SHP77 (cell line): ENCODE measurements at regions not wholly inside any gene's neighbourhood (a gene's known extent, or its start where the extent isn't known, plus 50 kb on each side); places are given as distances from the start of the nearest gene placed in this dataset.
"Not testable (repeated sequence)": the region's sequence is repeated elsewhere in the genome, so short reads cannot be mapped to it uniquely, and the experiment has no call there.

Source experiments
- DNase-seq, 2 experiments: peaks; one replicate each; lab custom pipeline; 2025; lab: John Stamatoyannopoulos, UW

DNA sequence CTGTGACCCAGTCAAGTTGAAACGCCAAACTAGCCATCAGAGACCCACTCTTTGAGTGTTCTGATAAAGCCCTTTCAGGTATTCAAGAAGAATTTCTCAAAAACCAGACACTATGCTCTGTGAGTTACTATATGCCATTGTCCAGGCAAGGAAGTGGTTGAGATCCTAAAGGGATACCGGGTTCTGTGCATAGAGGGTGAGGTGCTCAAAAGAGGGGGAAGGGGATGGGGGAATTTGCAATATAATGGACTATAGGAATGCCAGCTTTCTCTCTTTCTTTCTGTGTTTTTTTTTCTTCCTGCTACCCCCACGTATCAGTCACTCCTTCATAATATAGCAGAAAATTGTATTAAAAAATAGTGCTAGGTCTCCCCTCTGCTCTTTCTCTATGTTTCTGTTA, 1619.0 kb downstream of the STIM2 start:
- no peak for DNase-seq

DNA sequence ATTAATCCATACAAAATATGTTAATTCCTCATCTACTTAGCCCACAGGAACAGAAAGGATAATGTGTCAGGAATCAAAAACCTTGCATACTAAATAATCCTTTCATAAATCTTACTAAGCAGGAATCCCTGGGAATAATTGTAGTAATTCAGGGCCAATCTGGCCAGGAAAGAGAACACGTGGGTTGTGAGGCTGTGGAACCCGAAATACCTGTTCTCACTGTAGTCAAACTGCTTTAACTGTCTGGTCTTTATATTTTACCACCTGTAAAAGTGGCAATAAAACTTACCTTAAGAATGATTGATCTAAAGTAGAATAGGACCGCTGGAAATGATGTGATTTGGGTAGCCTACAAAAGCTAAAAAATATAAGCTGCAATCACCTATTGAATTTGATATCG, 1620.9 kb downstream of the STIM2 start:
- no peak for DNase-seq

DNA sequence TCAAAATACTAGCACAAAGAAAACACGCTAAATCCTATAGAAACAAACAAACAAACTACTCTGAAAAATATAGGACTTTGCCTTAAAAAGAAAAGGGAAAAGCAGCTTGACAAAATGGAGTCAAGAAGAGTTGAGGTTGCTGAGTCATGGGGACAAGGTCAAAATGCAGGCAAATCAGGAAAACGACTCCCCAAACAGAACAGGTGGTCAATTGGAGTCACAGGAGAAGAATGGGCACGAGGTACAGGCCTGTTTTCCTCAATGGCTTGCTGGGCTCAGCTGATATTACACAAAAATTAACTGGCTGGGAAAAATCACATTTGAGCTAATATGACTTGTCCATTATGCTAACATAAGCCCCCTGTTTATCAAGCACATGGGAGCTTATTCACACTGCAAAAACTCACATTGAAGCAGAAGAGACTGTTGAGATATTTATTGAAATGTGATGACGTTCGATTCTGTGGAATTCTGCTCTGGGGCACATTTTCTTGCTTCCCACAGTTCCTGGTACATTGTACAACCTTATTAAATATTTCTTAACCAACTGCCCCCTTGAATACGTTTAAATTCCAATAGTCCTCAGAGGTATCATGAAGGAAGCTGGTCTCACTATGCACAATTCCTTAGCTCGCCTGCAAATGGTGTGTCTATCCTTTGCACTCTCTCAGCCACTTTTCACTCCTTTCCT, 1622.1 kb downstream of the STIM2 start:
- DNase-seq = no peak

GRCh38 chr4:28488021-28488420, 1627.4 kb downstream of the STIM2 start:
- DNase-seq = no peak

DNA sequence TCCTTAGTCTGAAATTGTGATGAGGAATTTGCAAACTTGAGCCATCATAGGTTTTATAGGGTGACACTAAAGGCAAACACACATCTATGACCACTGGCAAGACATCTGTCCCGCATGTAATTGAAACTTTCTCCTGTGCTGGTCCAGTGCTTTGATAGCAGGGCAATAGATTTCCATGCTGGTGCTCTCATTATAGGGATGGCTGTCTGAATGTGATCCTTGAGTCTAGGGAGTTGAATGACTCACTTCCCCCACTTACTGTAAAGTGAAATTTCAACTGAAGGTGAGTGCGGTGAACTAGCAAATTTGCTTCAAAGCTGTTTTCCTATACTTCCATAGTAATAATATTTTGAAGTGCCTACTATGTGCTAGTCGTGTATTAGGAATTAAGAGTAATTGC, 1630.0 kb downstream of the STIM2 start:
- DNase-seq = no peak

DNA sequence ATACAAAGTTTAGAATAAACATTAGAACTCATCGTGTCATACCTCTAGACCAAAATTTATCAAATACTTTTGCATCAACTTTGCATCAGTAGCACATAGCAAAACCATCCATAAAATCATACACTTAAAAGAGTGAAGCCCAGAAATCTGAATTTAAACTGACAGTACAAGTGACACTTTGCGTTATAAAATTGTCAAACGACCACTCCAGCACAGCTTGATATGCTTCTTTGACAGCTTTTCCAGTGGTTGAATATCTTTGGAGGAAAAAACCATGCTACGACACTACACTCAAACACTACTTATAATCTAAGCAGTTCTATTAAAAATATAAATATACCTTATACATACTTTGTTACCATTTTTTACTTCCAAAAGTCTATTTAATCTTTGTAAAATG, 1644.4 kb downstream of the STIM2 start:
- DNase-seq = no peak

GRCh38 chr4:28508636-28509035, 1648.0 kb downstream of the STIM2 start:
- no peak for DNase-seq

DNA sequence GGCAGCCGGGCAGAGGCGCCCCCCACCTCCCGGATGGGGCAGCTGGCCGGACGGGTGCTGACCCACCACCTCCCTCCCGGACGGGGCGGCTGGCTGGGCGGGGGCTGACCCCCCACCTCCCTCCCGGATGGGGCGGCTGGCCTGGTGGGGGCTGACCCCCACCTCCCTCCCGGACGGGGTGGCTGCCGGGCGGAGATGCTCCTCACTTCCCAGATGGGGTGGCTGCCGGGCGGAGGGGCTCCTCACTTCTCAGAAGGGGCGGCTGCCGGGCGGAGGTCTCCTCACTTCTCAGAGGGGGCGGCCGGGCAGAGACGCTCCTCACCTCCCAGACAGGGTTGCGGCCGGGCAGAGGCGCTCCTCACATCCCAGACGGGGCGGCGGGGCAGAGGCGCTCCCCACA, 1654.1 kb downstream of the STIM2 start:
- DNase-seq = not testable (repeated sequence)

DNA sequence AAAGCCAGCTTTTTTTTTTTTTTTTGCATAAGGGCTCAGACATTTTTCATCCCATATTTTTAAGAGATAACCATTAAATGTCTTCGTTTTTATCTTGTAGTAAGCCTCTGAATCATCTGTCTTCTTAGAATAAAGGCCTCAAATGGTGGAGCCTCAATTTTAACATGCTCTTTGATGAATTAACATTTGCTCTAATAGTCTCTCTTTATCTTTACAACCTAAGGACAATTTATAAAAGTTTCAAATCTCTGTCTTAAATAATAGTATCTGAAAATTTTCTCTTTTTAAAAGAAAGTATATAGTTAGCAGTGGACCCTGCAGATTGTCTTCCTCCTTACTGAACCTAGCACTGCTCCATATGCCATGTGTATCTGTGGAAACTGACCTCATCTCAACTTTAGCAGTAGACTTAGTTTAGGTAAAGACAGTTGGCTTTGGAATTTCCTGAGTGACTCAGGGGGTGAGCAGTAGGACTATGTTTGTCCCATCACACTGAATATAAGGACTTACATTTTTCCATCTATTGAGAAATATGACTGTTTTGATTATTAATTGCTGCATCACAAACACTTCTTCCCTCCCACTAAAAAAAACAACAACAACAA, 1658.0 kb downstream of the STIM2 start:
- no peak for DNase-seq

DNA sequence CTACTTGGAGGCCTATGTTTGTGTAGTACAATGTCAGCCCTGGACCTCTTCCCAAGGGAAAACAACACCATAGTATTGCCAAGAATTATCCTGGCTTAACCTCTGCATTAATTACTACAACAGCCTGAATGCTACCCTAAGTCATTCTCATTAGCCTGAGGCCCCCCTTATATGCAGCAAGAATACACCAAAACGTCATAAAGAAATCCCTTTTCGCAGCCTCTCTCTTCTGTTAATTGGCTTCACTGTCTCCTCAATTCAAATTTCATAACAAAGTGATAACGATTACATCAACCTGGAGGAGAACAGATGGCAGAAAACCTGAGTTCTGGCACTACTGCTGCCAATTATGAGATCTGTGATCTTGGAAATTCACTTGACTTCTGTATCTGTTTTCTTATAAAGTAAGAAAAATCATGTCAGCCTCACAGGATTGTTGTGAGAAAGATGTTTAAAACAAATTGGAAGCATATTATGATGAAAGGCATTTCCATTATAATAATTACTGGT, 1663.1 kb downstream of the STIM2 start:
- no peak for DNase-seq

DNA sequence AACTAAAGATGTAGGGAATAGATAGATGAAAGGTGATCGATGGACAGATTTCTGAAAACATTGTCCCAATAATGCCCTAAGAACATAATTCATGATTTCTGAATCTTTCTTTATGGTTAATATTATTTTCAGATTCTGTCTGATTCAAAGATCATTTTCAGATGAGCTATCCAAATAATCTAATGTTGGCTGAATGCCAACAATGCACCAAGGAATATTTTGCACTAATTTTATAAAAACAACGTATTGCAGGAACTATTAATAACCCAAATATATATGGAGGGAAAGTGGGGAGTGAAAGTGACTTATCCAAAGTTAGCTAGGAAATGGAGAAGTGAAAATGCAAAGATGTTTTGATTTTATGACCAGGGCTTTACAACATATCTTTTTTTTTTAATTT, 1675.5 kb downstream of the STIM2 start:
- DNase-seq = no peak

- DNase-seq = no peak
Measured at GRCh38 chr4:28545986-28546385, 1685.3 kb downstream of the STIM2 start.

DNA sequence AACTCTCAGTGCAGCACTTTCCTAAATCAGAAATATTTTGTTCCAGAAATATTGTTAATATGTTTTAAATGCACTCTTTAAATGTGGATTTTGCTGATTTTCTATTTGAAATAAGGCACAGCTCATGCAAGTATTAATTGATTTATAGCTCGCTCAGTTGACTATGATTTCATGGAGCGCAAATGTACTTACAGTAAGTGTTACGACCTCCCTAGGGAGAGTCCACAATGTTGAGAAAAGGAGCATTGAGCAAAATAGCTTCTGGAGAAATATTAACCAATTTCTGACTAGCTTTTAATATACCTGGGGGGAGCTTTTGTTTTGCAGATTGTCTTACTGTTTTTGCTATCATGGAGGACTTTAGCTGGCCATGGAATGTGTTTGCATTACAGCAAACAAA, 1687.5 kb downstream of the STIM2 start:
- no peak for DNase-seq

DNA sequence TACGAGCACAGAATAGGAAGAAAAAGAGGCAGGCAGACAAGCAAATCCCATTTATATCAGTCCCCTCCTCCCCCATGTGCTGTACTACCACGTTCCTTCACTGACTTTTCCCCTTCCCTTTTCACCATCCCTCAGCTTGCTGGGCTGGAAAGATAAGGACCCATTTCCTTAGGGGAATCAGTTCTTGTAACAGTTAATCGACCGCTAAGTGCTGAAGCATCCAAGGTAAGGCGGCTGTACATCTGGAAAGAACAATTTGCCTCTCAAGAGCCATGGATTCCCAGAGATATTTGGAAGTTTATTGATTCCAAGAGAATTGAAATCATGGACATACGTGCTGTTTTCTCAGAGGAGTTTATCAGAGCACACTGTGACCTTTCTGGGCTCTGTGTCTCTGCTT, 1688.0 kb downstream of the STIM2 start:
- no peak for DNase-seq

- DNase-seq = no peak
Measured at GRCh38 chr4:28555866-28556265, 1695.2 kb downstream of the STIM2 start.

GRCh38 chr4:28557755-28558154, 1697.1 kb downstream of the STIM2 start:
- DNase-seq = no peak

DNA sequence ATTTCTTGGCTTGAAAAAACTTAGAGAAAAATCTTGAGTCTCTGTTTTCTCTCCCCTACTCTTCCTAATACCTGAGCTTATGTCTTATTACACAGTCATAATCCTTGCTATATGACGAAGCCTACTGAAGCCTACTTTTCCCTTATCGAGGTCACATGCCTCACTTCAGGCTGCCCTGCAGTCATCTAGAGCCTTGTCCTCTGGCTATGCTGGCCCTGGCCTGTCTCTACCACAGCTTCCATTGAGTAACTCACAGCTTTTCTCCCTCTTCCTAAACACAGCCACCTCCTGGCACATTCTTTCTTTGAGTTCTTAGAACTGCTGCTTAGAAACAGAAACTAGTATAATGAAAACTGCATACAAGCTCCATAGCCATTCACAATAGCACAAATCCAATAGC, 1698.3 kb downstream of the STIM2 start:
- no peak for DNase-seq

- DNase-seq = no peak
Measured at GRCh38 chr4:28562913-28563312, 1702.3 kb downstream of the STIM2 start.

- DNase-seq = no peak
Measured at GRCh38 chr4:28565396-28565795, 1704.8 kb downstream of the STIM2 start.

DNA sequence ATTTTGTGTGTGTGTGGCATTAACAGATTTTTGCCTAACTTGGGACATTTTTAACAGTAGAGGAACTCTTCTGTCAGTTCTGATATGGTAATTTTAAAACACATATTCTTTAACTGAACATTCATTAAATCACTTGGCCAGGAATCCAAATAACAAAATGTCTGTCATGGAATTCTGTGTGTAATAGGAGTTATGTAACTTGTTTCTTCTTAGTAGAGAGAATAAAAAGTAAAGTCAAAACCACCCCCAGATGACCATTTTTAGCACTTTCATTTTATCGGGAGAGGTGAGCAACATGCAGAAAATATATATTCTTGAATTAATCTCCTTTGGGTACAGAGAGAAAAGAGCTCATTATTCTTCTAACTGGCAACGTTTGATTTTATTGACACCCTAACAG, 1740.3 kb downstream of the STIM2 start:
- DNase-seq = no peak

GRCh38 chr4:28621591-28621990, 1761.0 kb downstream of the STIM2 start:
- no peak for DNase-seq

DNA sequence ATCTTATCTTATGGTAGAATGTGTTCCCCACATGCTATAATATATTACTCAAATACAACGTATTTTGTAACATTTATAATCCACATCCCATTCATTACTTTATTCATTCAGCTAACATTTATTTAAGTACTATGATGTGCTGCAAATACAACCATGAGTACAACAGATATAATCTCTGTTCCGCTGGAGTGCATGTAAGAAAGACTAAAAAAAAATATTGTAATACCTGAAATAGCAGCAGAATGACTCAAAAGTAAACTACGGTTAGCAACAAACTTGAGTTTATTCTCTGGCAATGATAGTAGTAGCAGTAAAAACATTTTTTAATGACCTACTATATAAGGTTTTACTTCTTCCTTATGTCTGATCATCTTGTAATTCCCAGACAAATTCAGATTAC, 1776.3 kb downstream of the STIM2 start:
- DNase-seq = no peak

DNA sequence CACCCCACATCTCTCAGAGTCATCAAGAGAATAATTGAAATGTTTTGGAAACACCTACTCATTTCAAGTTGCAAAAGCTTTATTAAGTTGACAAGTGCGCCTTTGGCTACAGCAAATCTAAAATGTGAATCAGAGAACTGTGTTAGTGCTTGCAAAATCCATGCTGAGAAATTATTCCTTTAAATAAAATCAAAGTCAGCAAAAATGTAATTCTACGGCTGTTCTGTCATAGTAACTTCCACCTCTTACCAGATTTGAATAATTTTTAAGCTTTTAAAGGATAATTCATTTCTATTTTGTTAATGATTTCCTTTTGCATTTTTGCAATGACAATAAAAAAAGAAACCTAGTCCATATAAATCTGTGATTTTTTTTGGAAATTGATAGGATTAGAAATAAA, 1779.1 kb downstream of the STIM2 start:
- no peak for DNase-seq

GRCh38 chr4:28654618-28655017, 1794.0 kb downstream of the STIM2 start:
- DNase-seq = no peak
